ENCODE measurements at regions not wholly inside any gene's neighbourhood (a gene's known extent, or its start where the extent isn't known, plus 50 kb on each side); places are given as distances from the start of the nearest gene placed in this dataset.
"Not testable (repeated sequence)": the region's sequence is repeated elsewhere in the genome, so short reads cannot be mapped to it uniquely, and the experiment has no call there.

- TF ChIP-seq POLR2A (IDR thresholded peaks at IDR 0.05; ENCODE audit: low read depth, low read length), result no peak
- FAIRE-seq, result no peak
Observed at GRCh38 chr11:13189561-13190426, 87.8 kb upstream of the BMAL1 start.

GRCh38 chr11:13193613-13194012 lies 84.0 kb upstream of the BMAL1 start:
- FAIRE-seq (no peak), DNase-seq (ENCODE audit: insufficient read length, low spot score) (no peak)
- TF ChIP-seq POLR2A (IDR thresholded peaks at IDR 0.05; ENCODE audit: low read depth, low read length), result no peak

More at GRCh38 chr11:13189561-13190426, 87.8 kb upstream of the BMAL1 start:
- no peak for DNase-seq (ENCODE audit: insufficient read length, low spot score)

DNA sequence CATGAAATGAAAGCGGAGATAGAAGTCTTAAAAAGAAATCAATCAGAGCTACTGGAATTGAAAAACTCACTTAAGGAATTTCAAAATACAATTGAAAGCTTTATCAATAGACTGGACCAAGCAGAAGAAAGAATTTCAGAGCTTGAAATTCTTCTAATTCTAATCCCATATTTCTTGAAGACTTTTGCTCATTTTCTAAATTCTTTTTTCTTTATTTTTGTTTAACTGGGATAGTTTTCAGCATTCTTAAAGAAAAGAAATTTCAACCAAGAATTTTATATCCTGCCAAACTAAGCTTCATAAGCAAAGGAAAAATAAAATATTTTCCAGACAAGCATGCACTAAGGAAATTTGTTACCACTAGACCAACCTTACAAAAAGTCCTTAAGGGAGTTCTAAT lies 80.2 kb upstream of the BMAL1 start:
- FAIRE-seq; DNase-seq (ENCODE audit: insufficient read length, low spot score): not testable (repeated sequence)

GRCh38 chr11:13205486-13205885 lies 72.1 kb upstream of the BMAL1 start:
- no peak for FAIRE-seq
- no peak for TF ChIP-seq POLR2A (IDR thresholded peaks at IDR 0.05; ENCODE audit: low read depth, low read length)
- no peak for DNase-seq (ENCODE audit: insufficient read length, low spot score)

GRCh38 chr11:13206086-13206640 lies 71.4 kb upstream of the BMAL1 start:
- TF ChIP-seq POLR2A (IDR thresholded peaks at IDR 0.05; ENCODE audit: low read depth, low read length), result no peak
- DNase-seq (ENCODE audit: insufficient read length, low spot score), result no peak
- FAIRE-seq, result no peak

DNA sequence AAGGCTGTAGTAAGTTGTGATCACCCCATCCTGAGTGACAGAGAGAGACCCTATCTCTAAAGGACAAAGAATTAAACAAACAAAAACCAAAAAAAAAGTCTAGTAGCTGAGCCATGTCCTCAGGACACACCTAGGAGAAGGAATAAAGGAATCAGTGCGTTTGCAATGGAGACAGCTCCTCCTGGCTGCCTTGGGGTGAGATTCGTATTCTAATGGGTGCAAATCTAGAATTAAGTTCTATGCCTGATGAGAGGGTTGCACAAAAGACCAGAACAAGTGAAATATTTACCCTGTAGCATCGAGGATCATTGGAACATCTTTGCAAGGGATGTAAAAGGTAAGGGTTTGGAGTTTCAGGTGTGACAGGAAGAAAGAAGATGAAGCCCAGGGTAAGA lies 70.3 kb upstream of the BMAL1 start:
- FAIRE-seq (no peak), DNase-seq (ENCODE audit: insufficient read length, low spot score) (no peak)
- TF ChIP-seq POLR2A (IDR thresholded peaks at IDR 0.05; ENCODE audit: low read depth, low read length), result no peak

DNA sequence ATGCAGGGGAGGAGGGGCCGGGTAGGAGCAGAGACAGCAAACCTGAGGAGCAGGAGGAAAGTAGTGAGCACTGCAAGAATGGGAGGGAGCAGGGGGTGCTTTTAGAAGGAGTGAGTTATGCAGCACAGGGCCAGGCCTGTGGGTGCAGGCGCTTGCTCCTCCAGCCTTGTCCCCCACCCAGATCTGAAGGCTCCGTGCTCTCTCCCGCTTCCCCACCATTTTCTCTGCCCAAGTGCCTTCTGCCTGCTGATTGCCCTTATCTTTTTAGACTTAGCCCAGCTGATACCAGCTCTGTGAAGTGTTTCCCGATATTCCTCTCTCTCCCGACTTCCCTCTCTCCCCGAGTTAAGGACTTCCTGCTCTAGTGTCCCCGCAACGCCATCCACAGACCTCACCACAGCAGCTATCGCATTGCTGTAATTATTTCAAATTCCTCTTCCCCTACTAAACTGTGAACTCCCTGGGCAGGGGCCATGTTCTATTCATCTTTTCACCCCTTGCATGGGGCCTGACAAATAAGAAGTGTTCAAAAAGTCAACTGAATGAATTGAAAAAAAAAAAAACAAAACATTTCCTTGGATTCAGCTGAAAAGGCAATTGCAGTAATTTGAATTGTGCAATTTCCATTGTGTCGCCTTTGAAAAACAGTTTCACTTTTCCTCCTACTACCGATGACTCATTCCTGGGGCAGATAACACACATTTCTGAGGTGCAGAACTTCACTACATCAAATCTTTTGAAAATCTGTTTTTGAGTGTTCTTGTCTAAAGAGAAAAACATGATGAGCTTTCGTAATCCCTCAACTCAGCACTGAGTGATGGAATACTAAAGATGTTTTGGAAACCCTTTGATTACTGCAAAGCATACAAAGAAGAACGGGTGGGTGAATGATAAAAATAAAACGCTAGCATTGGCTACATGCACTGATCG lies 69.7 kb upstream of the BMAL1 start:
- TF ChIP-seq POLR2A (IDR thresholded peaks at IDR 0.05; ENCODE audit: low read depth, low read length), result no peak
- DNase-seq (ENCODE audit: insufficient read length, low spot score) (no peak), FAIRE-seq (no peak)

DNA sequence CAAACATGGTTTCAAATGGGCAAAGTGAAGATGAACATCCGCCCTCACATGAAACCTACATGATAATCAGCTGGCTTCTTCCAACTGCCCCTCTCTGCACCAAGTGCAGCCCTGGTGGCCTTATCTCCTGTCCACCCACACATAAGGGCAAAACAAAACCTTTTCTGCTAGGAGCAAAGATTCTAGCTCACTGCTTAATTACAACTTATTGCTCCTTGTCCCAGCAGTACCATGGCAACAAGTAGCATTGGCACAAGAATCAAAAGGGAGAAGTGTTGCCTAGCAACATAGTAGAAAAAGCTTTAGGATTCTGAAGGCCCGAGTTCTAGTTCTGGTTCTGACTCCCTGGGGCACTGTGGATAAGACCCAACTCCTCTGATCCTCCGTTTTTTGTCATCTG lies 68.7 kb upstream of the BMAL1 start:
- TF ChIP-seq POLR2A (IDR thresholded peaks at IDR 0.05; ENCODE audit: low read depth, low read length), result no peak
- DNase-seq (ENCODE audit: insufficient read length, low spot score), result no peak
- FAIRE-seq, result no peak

GRCh38 chr11:13209379-13209778 lies 68.2 kb upstream of the BMAL1 start:
- no peak for TF ChIP-seq POLR2A (IDR thresholded peaks at IDR 0.05; ENCODE audit: low read depth, low read length)
- no peak for DNase-seq (ENCODE audit: insufficient read length, low spot score)
- no peak for FAIRE-seq

GRCh38 chr11:13210424-13210823 lies 67.2 kb upstream of the BMAL1 start:
- FAIRE-seq (no peak), DNase-seq (ENCODE audit: insufficient read length, low spot score) (no peak)
- TF ChIP-seq POLR2A (IDR thresholded peaks at IDR 0.05; ENCODE audit: low read depth, low read length), result no peak

GRCh38 chr11:13214276-13214675 lies 63.3 kb upstream of the BMAL1 start:
- FAIRE-seq, result no peak
- DNase-seq (ENCODE audit: insufficient read length, low spot score), result no peak
- no peak for TF ChIP-seq POLR2A (IDR thresholded peaks at IDR 0.05; ENCODE audit: low read depth, low read length)

- no peak for TF ChIP-seq POLR2A (IDR thresholded peaks at IDR 0.05; ENCODE audit: low read depth, low read length)
- FAIRE-seq, result peak; percentile 86
- no peak for DNase-seq (ENCODE audit: insufficient read length, low spot score)
Observed at GRCh38 chr11:13215149-13215548, 62.4 kb upstream of the BMAL1 start.

DNA sequence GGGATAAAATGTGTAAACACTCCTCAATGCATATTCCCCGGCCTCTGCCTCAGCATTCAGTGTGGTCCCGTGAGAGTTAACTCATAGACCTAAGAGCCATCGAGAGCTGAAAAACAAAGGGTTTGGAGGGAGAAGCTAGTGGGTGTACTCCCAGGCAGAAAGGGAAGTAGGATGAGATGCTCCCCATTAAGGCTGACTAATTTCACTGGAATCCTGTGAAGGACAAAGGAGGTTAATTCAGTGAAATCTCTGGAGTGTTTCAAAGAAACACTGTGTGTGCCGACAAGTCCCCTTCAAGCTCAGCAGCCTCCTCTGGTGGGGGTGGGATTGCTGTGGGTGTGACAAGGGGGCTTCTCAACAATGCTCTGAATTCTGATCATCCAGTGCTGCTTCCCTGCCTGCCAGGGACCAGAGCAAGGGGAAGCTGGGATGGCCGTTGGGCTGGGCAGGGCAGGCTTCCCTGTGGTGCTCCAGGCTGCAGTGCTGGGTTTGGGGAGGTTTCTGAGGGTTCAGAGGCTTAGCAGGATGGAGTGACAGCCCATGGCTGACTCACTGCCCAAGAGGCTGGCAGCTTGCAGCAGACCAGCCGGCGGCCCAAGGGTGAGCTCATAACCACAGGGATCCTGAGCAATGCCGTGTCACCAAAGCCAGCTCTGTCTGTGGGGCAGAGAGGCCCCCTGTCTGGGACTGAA lies 61.4 kb upstream of the BMAL1 start:
- DNase-seq (ENCODE audit: insufficient read length, low spot score) (peak; percentile 84), FAIRE-seq (peak; percentile 41)
- TF ChIP-seq POLR2A (IDR thresholded peaks at IDR 0.05; ENCODE audit: low read depth, low read length), result peak; percentile 64

- no peak for TF ChIP-seq POLR2A (IDR thresholded peaks at IDR 0.05; ENCODE audit: low read depth, low read length)
- FAIRE-seq, result no peak
Observed at GRCh38 chr11:13216711-13217075, 60.9 kb upstream of the BMAL1 start.

DNA sequence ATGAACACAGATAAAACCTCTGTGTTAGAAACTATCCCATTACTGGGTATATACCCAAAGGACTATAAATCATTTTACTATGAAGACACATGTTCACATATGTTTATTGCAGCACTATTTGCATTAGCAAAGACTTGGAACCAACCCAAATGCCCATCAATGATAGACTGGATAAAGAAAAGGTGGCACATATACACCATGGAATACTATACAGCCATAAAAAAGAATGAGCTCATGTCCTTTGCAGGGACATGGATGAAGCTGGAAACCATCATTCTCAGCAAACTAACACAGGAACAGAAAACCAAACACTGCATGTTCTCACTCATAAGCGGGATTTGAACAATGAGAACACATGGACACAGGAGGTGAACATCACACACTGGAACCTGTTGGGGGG lies 58.9 kb upstream of the BMAL1 start:
- not testable (repeated sequence) for DNase-seq (ENCODE audit: insufficient read length, low spot score); FAIRE-seq

More at GRCh38 chr11:13216711-13217075, 60.9 kb upstream of the BMAL1 start:
- no peak for DNase-seq (ENCODE audit: insufficient read length, low spot score)
